ENCODE measurements at regions not wholly inside any gene's neighbourhood (a gene's known extent, or its start where the extent isn't known, plus 50 kb on each side); places are given as distances from the start of the nearest gene placed in this dataset.
A peak's percentile ranks its signal among the peaks of the same experiment; 100 is the strongest.
"Not testable (repeated sequence)": the region's sequence is repeated elsewhere in the genome, so short reads cannot be mapped to it uniquely, and the experiment has no call there.

DNA sequence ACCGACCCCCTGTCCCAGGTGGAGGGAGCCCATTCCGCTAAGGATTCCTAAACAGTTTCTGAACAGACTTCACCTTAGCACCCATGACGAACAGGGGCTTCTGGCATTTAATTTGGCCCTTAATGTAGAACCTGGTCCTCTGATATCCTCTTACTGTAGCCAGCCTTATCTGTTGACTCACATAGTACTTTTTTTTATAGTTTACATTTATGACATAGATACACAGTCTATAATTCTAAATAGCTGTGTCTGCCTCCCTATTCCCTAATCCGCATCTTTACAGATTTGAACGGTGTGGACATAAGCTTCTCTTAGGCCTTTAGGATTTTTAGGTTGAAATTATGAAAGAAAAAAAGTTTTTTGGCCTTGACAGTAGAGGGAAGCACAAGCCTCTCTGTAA, 104.9 kb downstream of the TBC1D26 start:
- not testable (repeated sequence) for H3K27me3 Mint-ChIP-seq (ENCODE audit: low read depth); H3K4me1 Mint-ChIP-seq (ENCODE audit: low read depth)

DNA sequence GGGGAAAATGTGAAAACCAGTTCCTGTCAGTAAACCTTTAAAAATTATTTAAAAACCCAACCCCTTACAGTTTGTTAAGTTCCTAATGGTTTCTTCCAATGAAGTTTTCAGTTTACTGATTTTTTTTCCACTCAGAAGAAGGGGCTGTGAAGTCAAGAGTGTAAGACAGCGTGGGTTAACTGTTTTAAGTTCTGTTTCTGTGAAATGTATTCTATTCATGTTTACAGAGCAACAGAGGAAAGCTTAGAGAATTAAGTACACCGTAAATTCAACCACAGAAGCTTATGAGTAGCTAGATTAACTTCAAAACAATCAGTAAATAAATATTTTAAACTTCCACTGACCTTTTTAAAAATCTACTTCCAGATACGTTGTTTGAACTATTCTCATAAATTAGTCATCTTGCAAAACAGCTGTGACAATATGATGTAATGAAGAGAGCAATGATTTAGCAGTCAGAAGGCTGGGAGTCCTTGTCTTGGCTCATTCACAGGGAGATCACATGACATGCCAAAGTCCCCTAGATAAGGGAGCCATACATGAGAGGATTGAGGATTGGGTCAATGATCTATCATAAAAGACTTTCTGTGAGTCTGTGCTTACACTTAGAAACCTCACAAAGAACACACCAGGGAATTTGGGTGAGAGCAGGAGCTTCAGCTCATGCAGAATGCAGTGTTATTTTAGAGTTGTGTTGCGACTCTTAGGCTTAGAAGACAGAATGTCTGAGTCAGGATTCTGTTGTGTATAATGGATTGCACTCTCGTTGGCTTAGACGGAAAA, 97.3 kb upstream of the ADORA2B start:
- not testable (repeated sequence) for H3K36me3 Mint-ChIP-seq (ENCODE audit: low read depth); H3K4me3 Mint-ChIP-seq (ENCODE audit: low read depth); H3K27ac Mint-ChIP-seq

More for the DNA sequence above, 104.9 kb downstream of the TBC1D26 start:
- DNase-seq (ENCODE audit: low spot score); H3K4me3 Mint-ChIP-seq (ENCODE audit: low read depth); H3K9me3 Mint-ChIP-seq; H3K27ac Mint-ChIP-seq; intact Hi-C loops (cut with micrococcal nuclease); H3K36me3 Mint-ChIP-seq (ENCODE audit: low read depth): not testable (repeated sequence)

DNA sequence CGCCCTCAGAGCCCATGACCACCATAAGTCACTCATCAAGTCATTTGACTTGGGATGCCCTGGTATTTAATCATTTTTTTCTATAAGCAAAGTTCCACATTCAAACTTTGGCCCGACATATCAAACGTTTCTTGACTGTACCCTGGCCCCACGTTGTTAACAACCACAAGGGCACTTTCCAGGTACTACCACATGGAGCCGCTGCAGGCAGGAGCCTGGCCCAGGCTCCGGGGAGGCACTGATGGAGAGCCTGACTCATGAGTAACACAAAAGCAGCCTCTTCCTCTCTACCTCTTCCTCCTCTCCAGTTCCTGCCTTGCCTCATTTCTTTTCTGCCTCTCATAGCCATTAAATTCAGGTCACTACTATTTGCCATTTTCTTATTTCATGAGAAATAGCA, 95.9 kb upstream of the ADORA2B start:
- not testable (repeated sequence) for H3K4me3 Mint-ChIP-seq (ENCODE audit: low read depth); H3K4me1 Mint-ChIP-seq (ENCODE audit: low read depth); H3K27me3 Mint-ChIP-seq (ENCODE audit: low read depth); H3K9me3 Mint-ChIP-seq; H3K27ac Mint-ChIP-seq; H3K36me3 Mint-ChIP-seq (ENCODE audit: low read depth)
- intact Hi-C loops (cut with micrococcal nuclease), result loop anchor here (5.0 kb wide), 1 partner anchor 148 kb away; the partner anchor contains the start of genes TTC19 and ZSWIM7
- DNase-seq (ENCODE audit: low spot score), result peak; percentile 65

More for the DNA sequence above, 97.3 kb upstream of the ADORA2B start:
- intact Hi-C loops (cut with micrococcal nuclease), result loop anchor here (5.0 kb wide), 1 partner anchor 150 kb away; the partner anchor contains the start of genes TTC19 and ZSWIM7
- H3K4me1 Mint-ChIP-seq (ENCODE audit: low read depth); DNase-seq (ENCODE audit: low spot score); H3K27me3 Mint-ChIP-seq (ENCODE audit: low read depth); H3K9me3 Mint-ChIP-seq: not testable (repeated sequence)

DNA sequence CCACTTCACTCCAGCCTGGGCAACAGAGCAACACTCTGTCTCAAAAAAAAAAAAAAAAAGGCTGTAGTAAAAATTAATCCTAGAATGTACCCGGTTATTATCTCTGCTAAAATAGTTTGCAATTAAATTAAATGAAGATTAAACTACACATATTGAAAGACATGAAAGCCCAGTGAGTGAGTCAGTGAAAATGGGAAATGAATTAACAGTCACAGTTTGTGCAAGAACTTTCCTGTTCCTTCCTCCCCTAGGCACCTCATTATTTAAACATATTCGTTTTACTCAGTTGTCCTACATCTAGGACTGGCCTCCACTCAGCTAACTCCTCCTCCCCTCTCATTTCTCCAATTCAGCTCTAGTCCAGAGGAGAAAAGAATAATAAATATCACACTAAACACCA, 94.9 kb upstream of the ADORA2B start:
- not testable (repeated sequence) for H3K27ac Mint-ChIP-seq, H3K9me3 Mint-ChIP-seq

DNA sequence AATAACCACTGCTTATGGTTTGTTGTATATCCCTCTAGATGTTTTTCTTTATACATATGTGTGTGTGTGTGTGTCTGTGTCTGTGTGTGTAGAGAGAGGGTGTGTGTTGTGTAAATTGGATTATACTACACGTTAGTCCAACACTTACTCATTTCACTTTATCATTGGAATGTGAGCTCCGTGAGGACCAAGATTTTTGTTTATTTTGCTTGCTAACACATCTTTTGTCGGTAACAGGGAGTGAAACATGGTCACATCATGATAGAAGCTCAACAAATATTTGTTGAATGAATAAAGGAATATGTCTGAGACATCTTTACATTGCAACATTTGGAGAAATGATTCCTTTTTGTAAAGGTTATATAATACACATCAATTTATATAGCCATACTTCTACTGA, 94.2 kb upstream of the ADORA2B start:
- H3K4me3 Mint-ChIP-seq (ENCODE audit: low read depth); H3K27me3 Mint-ChIP-seq (ENCODE audit: low read depth); DNase-seq (ENCODE audit: low spot score); H3K4me1 Mint-ChIP-seq (ENCODE audit: low read depth); H3K27ac Mint-ChIP-seq; intact Hi-C loops (cut with micrococcal nuclease); H3K9me3 Mint-ChIP-seq; H3K36me3 Mint-ChIP-seq (ENCODE audit: low read depth): not testable (repeated sequence)

More for the DNA sequence above, 94.9 kb upstream of the ADORA2B start:
- H3K36me3 Mint-ChIP-seq (ENCODE audit: low read depth); H3K4me1 Mint-ChIP-seq (ENCODE audit: low read depth); intact Hi-C loops (cut with micrococcal nuclease); H3K27me3 Mint-ChIP-seq (ENCODE audit: low read depth); H3K4me3 Mint-ChIP-seq (ENCODE audit: low read depth); DNase-seq (ENCODE audit: low spot score): not testable (repeated sequence)

DNA sequence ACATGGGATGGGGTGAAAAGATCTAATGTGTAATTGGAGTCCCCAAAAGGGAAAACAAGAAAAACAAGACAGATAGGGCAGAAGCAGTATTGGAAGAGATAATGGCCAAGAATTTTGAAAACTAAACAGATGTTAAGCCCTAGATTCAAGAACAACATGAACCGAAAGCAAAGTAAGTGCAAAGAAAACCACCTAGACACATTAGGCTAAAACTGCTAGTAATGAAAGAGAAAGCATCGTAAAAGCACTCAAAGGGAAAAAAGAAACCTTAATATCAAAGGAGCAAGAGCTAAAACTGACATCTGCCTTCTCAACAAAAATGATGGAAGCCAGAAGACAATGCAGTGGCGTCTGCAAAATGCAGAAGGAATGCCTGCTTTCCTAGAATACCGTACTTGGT, 92.1 kb upstream of the ADORA2B start:
- intact Hi-C loops (cut with micrococcal nuclease); DNase-seq (ENCODE audit: low spot score); H3K9me3 Mint-ChIP-seq; H3K4me3 Mint-ChIP-seq (ENCODE audit: low read depth); H3K27ac Mint-ChIP-seq; H3K4me1 Mint-ChIP-seq (ENCODE audit: low read depth); H3K36me3 Mint-ChIP-seq (ENCODE audit: low read depth); H3K27me3 Mint-ChIP-seq (ENCODE audit: low read depth): not testable (repeated sequence)

DNA sequence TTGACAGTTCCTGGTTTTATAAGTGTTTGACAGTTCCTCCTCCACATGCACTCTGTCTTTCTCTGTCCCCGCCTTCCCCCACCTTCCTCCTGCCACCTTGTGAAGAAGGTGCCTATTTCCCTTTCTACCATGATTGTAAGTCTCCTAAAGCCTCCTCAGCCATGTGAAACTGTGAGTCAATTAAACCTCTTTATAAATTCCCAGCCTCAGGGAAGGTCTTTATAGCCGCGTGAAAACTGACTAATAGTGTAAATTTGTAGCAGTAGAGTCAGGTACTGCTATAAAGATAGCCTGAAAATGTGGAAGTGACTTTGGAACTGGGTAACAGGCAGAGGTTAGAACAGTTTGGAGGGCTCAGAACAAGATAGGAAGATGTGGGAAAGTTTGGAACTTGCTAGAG, 88.7 kb upstream of the ADORA2B start:
- DNase-seq (ENCODE audit: low spot score); H3K4me1 Mint-ChIP-seq (ENCODE audit: low read depth); H3K4me3 Mint-ChIP-seq (ENCODE audit: low read depth); intact Hi-C loops (cut with micrococcal nuclease); H3K36me3 Mint-ChIP-seq (ENCODE audit: low read depth); H3K9me3 Mint-ChIP-seq; H3K27ac Mint-ChIP-seq; H3K27me3 Mint-ChIP-seq (ENCODE audit: low read depth): not testable (repeated sequence)

DNA sequence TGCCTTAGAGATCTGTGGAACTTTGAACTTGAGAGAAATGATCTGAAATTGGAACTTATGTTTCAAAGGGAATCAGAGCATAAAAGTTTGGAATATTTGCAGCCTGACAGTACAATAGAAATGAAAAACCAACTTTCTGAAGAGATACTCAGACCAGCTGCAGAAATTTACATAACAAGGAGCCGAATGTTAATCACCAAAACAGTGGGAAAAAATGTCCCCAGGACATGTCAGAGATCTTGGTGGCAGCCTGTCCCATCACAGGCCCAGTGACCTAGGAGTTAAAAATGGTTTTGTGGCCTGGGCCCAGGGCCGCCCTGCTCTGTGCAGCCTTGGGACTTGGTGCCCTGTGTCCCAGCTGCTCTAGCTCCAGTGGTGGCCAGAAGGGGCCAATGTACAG, 88.2 kb upstream of the ADORA2B start:
- H3K4me1 Mint-ChIP-seq (ENCODE audit: low read depth); DNase-seq (ENCODE audit: low spot score); H3K4me3 Mint-ChIP-seq (ENCODE audit: low read depth); H3K9me3 Mint-ChIP-seq; H3K27me3 Mint-ChIP-seq (ENCODE audit: low read depth); intact Hi-C loops (cut with micrococcal nuclease); H3K36me3 Mint-ChIP-seq (ENCODE audit: low read depth); H3K27ac Mint-ChIP-seq: not testable (repeated sequence)

DNA sequence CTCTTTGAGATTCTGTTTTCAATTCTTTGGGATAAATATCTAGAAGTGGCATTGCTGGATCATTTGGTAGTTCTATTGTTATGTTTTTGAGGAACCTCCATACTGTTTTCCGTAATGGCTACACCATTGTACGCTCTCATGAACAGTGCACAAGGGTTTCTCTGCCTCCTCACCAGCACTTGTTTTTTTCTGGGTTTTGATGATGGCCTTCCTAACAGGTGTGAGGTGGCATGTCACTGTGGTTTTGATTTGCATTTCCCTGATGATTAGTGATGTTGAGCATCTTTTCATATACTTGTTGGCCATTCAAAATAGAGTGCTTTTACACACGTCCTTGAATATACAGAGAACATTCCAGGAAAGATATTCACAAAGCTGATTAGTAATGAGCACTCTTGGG, 86.8 kb upstream of the ADORA2B start:
- H3K4me1 Mint-ChIP-seq (ENCODE audit: low read depth); H3K36me3 Mint-ChIP-seq (ENCODE audit: low read depth); intact Hi-C loops (cut with micrococcal nuclease); H3K27ac Mint-ChIP-seq; DNase-seq (ENCODE audit: low spot score); H3K4me3 Mint-ChIP-seq (ENCODE audit: low read depth); H3K27me3 Mint-ChIP-seq (ENCODE audit: low read depth): not testable (repeated sequence)
- H3K9me3 Mint-ChIP-seq, result peaks cover 11% of the 10 kb centered on the region

DNA sequence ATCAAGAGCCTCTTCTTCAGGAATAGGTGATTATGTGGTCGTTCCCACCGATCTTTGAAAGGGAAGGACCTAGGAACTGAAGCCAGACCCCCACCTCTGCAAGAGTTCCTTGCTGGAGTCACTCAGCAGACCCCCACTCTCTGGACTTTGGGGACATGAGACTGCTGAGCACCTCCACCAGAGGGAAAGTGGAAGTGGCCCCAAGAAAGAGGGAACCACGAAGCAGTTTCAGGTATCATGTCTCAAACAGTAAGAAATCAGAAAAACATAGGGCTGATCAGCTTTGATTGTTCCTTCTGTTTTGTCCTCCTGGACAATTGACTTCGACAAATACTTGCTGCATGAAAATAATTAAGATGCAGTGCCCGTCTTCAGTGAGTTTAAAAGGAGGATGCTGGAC, 84.2 kb upstream of the ADORA2B start:
- H3K9me3 Mint-ChIP-seq, result peaks cover 11% of the 10 kb centered on the region
- DNase-seq (ENCODE audit: low spot score); H3K27ac Mint-ChIP-seq; intact Hi-C loops (cut with micrococcal nuclease); H3K27me3 Mint-ChIP-seq (ENCODE audit: low read depth); H3K4me3 Mint-ChIP-seq (ENCODE audit: low read depth); H3K36me3 Mint-ChIP-seq (ENCODE audit: low read depth); H3K4me1 Mint-ChIP-seq (ENCODE audit: low read depth): not testable (repeated sequence)

DNA sequence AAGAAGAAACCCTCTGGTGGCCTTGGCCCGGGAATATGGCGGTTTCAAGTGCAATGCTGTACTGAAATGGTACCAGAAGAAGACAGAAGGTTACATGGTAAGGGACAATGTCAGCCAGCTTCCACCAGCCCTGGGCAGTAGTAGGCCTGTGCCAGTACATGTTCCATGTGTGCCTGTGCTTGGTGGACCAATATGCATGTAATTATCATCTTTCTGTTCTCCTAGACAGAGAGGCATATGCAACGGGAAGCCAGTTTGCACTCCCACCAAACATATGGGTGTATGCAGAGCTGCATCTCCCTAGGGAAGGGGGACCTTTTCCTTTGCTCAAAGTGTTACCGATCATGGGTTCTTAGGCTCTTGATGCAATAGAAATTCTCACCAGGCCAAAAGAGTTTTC, 80.9 kb upstream of the ADORA2B start:
- intact Hi-C loops (cut with micrococcal nuclease); H3K27ac Mint-ChIP-seq; H3K27me3 Mint-ChIP-seq (ENCODE audit: low read depth); H3K4me3 Mint-ChIP-seq (ENCODE audit: low read depth); H3K36me3 Mint-ChIP-seq (ENCODE audit: low read depth); H3K4me1 Mint-ChIP-seq (ENCODE audit: low read depth); DNase-seq (ENCODE audit: low spot score): not testable (repeated sequence)
- H3K9me3 Mint-ChIP-seq, result peaks cover 11% of the 10 kb centered on the region

DNA sequence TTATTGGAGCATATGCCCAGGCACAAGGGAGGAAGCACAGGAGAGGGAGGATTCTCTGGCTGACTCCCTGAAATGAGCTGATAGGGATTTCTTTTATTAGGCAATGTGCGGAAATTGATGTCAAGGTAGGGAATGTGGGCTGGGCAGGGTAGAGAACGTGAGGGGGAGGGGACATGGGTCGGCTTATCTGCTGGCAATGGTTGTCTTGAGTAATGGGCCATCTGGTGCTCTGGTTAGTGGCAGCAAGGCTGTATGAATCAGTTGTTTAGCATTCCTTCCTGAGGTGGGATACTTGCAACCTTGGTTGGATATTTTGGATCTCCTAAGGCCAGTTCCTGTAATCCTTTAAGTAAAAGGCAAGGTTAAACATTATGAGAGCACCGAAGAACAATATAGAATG, 80.5 kb upstream of the ADORA2B start:
- H3K36me3 Mint-ChIP-seq (ENCODE audit: low read depth); intact Hi-C loops (cut with micrococcal nuclease); H3K4me1 Mint-ChIP-seq (ENCODE audit: low read depth); H3K27ac Mint-ChIP-seq; H3K27me3 Mint-ChIP-seq (ENCODE audit: low read depth); DNase-seq (ENCODE audit: low spot score); H3K4me3 Mint-ChIP-seq (ENCODE audit: low read depth): not testable (repeated sequence)
- peaks cover 11% of the 10 kb centered on the region for H3K9me3 Mint-ChIP-seq

DNA sequence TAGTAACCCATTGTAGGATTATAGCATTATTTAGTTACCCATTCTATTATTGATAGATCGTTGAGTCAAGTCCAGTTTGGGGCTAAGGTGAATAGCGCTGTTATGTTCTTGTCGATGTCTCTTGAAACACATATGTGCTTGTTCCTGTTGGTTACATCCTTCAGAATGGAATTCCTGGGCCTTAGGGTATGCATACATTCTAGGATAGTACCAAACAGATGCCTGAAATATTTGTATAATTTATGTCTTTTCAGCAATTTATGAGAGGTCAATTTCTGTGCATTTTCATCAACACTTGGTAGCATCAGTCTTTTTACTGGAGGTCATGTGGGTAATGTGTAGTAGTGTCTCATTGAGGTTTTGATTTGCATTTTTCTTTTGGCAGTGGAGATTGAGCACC, 78.9 kb upstream of the ADORA2B start:
- H3K27ac Mint-ChIP-seq; DNase-seq (ENCODE audit: low spot score); H3K4me1 Mint-ChIP-seq (ENCODE audit: low read depth); H3K27me3 Mint-ChIP-seq (ENCODE audit: low read depth); H3K4me3 Mint-ChIP-seq (ENCODE audit: low read depth); intact Hi-C loops (cut with micrococcal nuclease); H3K36me3 Mint-ChIP-seq (ENCODE audit: low read depth); H3K9me3 Mint-ChIP-seq: not testable (repeated sequence)

DNA sequence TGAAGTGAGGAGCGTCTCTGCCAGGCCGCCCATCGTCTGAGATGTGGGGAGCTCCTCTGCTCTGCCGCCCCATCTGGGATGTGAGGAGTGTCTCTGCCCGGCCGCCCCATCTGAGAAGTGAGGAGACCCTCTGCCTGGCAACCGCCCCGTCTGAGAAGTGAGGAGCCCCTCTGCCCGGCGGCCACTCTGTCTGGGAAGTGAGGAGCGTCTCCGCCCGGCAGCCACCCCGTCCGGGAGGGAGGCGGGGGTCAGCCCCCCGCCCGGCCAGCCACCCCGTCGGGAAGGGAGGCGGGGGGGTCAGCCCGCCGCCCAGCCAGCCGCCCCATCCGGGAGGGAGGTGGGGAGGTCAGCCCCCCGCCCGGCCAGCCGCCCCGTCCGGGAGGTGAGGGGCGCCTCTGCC, 77.6 kb upstream of the ADORA2B start:
- DNase-seq (ENCODE audit: low spot score); H3K9me3 Mint-ChIP-seq; H3K4me1 Mint-ChIP-seq (ENCODE audit: low read depth); H3K4me3 Mint-ChIP-seq (ENCODE audit: low read depth); H3K27ac Mint-ChIP-seq; H3K27me3 Mint-ChIP-seq (ENCODE audit: low read depth); intact Hi-C loops (cut with micrococcal nuclease); H3K36me3 Mint-ChIP-seq (ENCODE audit: low read depth): not testable (repeated sequence)

Data from activated T-helper 2 cell treated with anti-CD3 and anti-CD28 coated beads, Interferon-gamma antibody, Interleukin-2, Interleukin-4, amounts not matched to agents 10 μg/mL and 5 μg/mL and 100 μg/mL, durations not matched to agents 14 hours and 24 hours and 36 hours (primary cell).